Right cardiac atrium (tissue), 5 donors: ENCODE measurements at regions not wholly inside any gene's neighbourhood (a gene's known extent, or its start where the extent isn't known, plus 50 kb on each side); places are given as distances from the start of the nearest gene placed in this dataset.
A peak's percentile ranks its signal among the peaks of the same experiment; 100 is the strongest.

Experiments used
- ATAC-seq, 2 donors: fragments of 200-7000 bp; cut with Tn5 transposase; one replicate each; pipeline versions ENCODE4 v1.8.0 to v1.9.1; 2020; ENCODE audit warnings: moderate library complexity in 2 of 2, mild to moderate bottlenecking in 1 of 2
- DNase-seq, 3 donors: peaks; one replicate each; pipeline ENCODE4 v3.0.0-alpha.2; 2020
- H3K27ac ChIP-seq: one replicate; pipeline ENCODE4 v1.5.1; 2013; ENCODE audit warnings: mild to moderate bottlenecking, low read length, control low read depth, moderate library complexity
- H3K27me3 ChIP-seq: one replicate; pipeline ENCODE4 v1.6.1; 2013; ENCODE audit not compliant: control insufficient read depth, insufficient read depth
- H3K4me1 ChIP-seq: one replicate; pipeline ENCODE4 v1.6.1; 2013; ENCODE audit warnings: low read length; ENCODE audit not compliant: control insufficient read depth, insufficient read depth
- H3K4me3 ChIP-seq: one replicate; pipeline ENCODE4 v1.5.1; 2013; ENCODE audit warnings: low read length, control low read depth
- H3K9me3 ChIP-seq: one replicate; pipeline ENCODE4 v1.6.1; 2013; ENCODE audit warnings: low read length; ENCODE audit not compliant: control insufficient read depth
- WGBS: extraction: QIAGEN DNeasy Blood & Tissue Kit; methylation state at CpG from one replicate; pipeline ENCODE4 v1.1.7; 2013; 5-methylcytosine and 5-hydroxymethylcytosine counted together
- intact Hi-C, 4 donors: fragments of 100-400 bp; cut with DNase I; formaldehyde crosslinking; loops; one replicate each; pipeline versions ENCODE4 v1.11.0 to v1.14.0; 2022 to 2023
- donor health status: healthy with polysubstance abuse.
- donor health status: DM: no; HTN: yes; CAD: no.
- donor health status: DM: no; HTN: no; CAD: no.
- donor health status: DM: no; HTN: yes; CAD: no; lungs with severe emphysema.
- donor health status: DM: yes; HTN: yes; CAD: no.

GRCh38 chr3:127033171-127033570 is 50.3 kb downstream of the PLXNA1 start:
- no peak overlapping the region for H3K4me3 ChIP-seq
- WGBS, result 83% methylated on average over 6 of the region's 6 CpGs
- intact Hi-C loops, result no loop called here
- no peak overlapping the region for H3K27ac ChIP-seq
- H3K27me3 ChIP-seq, result no peaks in the 10 kb centered on the region
- H3K4me1 ChIP-seq, result no peaks in the 10 kb centered on the region
- ATAC-seq (no peak), DNase-seq (peak in 2 of 3 donors; percentile 16 to 47)
- no peaks in the 10 kb centered on the region for H3K9me3 ChIP-seq

- Histone ChIP-seq H3K27ac (no peak overlapping the region), H3K27me3 (no peaks in the 10 kb centered on the region), H3K4me1 (no peaks in the 10 kb centered on the region), H3K9me3 (no peaks in the 10 kb centered on the region), H3K4me3 (no peak overlapping the region)
- intact Hi-C loops, result no loop called here
- DNase-seq (peak in 2 of 3 donors; percentile 10 to 45), ATAC-seq (no peak)
- 91% methylated on average over 20 of the region's 20 CpGs for WGBS
These were observed 50.9 kb downstream of the PLXNA1 start for GRCh38 chr3:127033786-127034185.

- ATAC-seq (no peak), DNase-seq (peak; percentile 14 to 55 (median 54))
- H3K27me3 ChIP-seq, result no peaks in the 10 kb centered on the region
- no peaks in the 10 kb centered on the region for H3K9me3 ChIP-seq
- no peak overlapping the region for H3K27ac ChIP-seq
- intact Hi-C loops, result no loop called here
- WGBS, result 91% methylated on average over 30 of the region's 30 CpGs
- no peak overlapping the region for H3K4me3 ChIP-seq
- H3K4me1 ChIP-seq, result no peaks in the 10 kb centered on the region
These were observed 51.5 kb downstream of the PLXNA1 start for GRCh38 chr3:127034195-127034989.

- intact Hi-C loops, result no loop called here
- ATAC-seq (no peak), DNase-seq (peak in 2 of 3 donors; percentile 10 to 28)
- Histone ChIP-seq H3K27ac (no peak overlapping the region), H3K4me3 (no peak overlapping the region), H3K9me3 (no peaks in the 10 kb centered on the region), H3K27me3 (no peaks in the 10 kb centered on the region), H3K4me1 (no peaks in the 10 kb centered on the region)
- 78% methylated on average over 13 of the region's 13 CpGs for WGBS
These were observed 52.2 kb downstream of the PLXNA1 start for GRCh38 chr3:127034990-127035652.

GRCh38 chr3:127035677-127036076 is 52.8 kb downstream of the PLXNA1 start:
- 44% methylated on average over 10 of the region's 10 CpGs for WGBS
- intact Hi-C loops, result no loop called here
- H3K9me3 ChIP-seq, result no peaks in the 10 kb centered on the region
- H3K27ac ChIP-seq, result no peak overlapping the region
- H3K4me3 ChIP-seq, result no peak overlapping the region
- DNase-seq (peak; percentile 86 to 88 (median 88)), ATAC-seq (peak; percentile 69 to 76)
- no peaks in the 10 kb centered on the region for H3K4me1 ChIP-seq
- no peaks in the 10 kb centered on the region for H3K27me3 ChIP-seq

GRCh38 chr3:127036209-127037020 is 53.5 kb downstream of the PLXNA1 start:
- ATAC-seq (peak; percentile 2 to 7), DNase-seq (peak; percentile 24 to 49 (median 47))
- intact Hi-C loops, result no loop called here
- Histone ChIP-seq H3K27me3 (no peaks in the 10 kb centered on the region), H3K4me1 (no peaks in the 10 kb centered on the region), H3K9me3 (no peaks in the 10 kb centered on the region), H3K4me3 (no peak overlapping the region), H3K27ac (no peak overlapping the region)
- 88% methylated on average over 28 of the region's 28 CpGs for WGBS

- intact Hi-C loops, result no loop called here
- ATAC-seq (no peak), DNase-seq (no peak)
- WGBS, result 90% methylated on average over 16 of the region's 16 CpGs
- no peak overlapping the region for H3K4me3 ChIP-seq
- H3K27me3 ChIP-seq, result no peaks in the 10 kb centered on the region
- H3K27ac ChIP-seq, result no peak overlapping the region
- no peaks in the 10 kb centered on the region for H3K9me3 ChIP-seq
- H3K4me1 ChIP-seq, result no peaks in the 10 kb centered on the region
These were observed 54.1 kb downstream of the PLXNA1 start for GRCh38 chr3:127037021-127037400.

- H3K27ac ChIP-seq, result no peak overlapping the region
- no peak overlapping the region for H3K4me3 ChIP-seq
- DNase-seq (peak in 1 of 3 donors; percentile 33), ATAC-seq (no peak)
- no peaks in the 10 kb centered on the region for H3K27me3 ChIP-seq
- WGBS, result 72% methylated on average over 11 of the region's 11 CpGs
- no peaks in the 10 kb centered on the region for H3K9me3 ChIP-seq
- H3K4me1 ChIP-seq, result no peaks in the 10 kb centered on the region
- intact Hi-C loops, result no loop called here
These were observed 54.5 kb downstream of the PLXNA1 start for GRCh38 chr3:127037418-127037841.

GRCh38 chr3:127037971-127038446 is 55.1 kb downstream of the PLXNA1 start:
- intact Hi-C loops, result no loop called here
- ATAC-seq (no peak), DNase-seq (peak in 2 of 3 donors; percentile 40 to 42)
- Histone ChIP-seq H3K27me3 (no peaks in the 10 kb centered on the region), H3K9me3 (no peaks in the 10 kb centered on the region), H3K4me1 (no peaks in the 10 kb centered on the region), H3K4me3 (no peak overlapping the region), H3K27ac (no peak overlapping the region)
- 76% methylated on average over 10 of the region's 10 CpGs for WGBS

GRCh38 chr3:127038466-127038865 is 55.6 kb downstream of the PLXNA1 start:
- Histone ChIP-seq H3K4me1 (no peaks in the 10 kb centered on the region), H3K27me3 (no peaks in the 10 kb centered on the region), H3K9me3 (no peaks in the 10 kb centered on the region), H3K27ac (no peak overlapping the region), H3K4me3 (no peak overlapping the region)
- WGBS, result 85% methylated on average over 14 of the region's 14 CpGs
- intact Hi-C loops, result no loop called here
- no peak for ATAC-seq
- peak in 1 of 3 donors; percentile 37 for DNase-seq
